ENCODE measurements at regions not wholly inside any gene's neighbourhood (a gene's known extent, or its start where the extent isn't known, plus 50 kb on each side); places are given as distances from the start of the nearest gene placed in this dataset.
"Not testable (repeated sequence)": the region's sequence is repeated elsewhere in the genome, so short reads cannot be mapped to it uniquely, and the experiment has no call there.

DNA sequence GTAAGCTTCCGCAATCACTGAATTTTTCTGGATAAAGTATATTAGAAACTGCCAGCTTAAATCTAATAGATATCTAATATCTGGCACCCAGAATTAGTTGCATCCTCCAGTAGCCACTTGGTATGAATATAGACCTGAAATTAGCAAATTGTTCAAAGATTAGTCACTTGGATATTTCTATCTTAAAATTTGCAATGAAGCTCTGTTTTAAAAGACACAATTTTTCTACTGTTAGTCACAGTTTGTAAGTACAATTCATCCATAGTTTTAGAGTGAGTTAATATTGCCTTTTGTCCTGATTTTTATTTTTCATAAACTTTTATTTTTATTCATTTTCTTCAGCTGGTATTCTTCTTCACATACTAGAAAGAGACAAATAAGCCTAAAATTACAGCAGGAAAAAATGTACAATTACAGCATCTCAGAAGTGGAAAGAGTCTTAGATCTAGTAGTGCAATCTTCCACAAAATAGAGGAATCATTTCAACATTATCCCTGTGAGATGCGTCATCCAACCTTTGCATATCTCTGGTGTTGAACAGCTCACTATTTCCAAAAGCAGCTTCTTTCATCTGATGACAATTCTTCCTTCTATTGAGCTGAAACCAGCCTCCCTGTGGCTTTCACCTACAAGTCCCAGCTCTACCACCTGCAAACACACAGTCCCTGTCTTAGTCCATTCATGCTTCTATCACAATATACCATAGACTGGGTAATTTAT is 190.0 kb upstream of the AR start:
- ChIA-PET CTCF (ENCODE audit: low intra/inter-chr PET ratio, low total read pairs) (no interaction called here), POLR2A (no interaction called here)
- H3K27ac ChIP-seq (ENCODE audit: extremely low read length, insufficient read depth, low read length) = no peak overlapping the region
- in situ Hi-C loops (cut with HindIII; ENCODE audit: extremely low pct_ligation_motif_present, low pct_unique_long_range_greater_than_20kb) (no loop called here), intact Hi-C loops (cut with micrococcal nuclease; ENCODE audit: unreplicated experiment) (no loop called here)
- no TSS peak for BruUV-seq (replicated peaks)
- H2AFZ ChIP-seq (ENCODE audit: low read length) = no peak overlapping the region
- H3K9me3 ChIP-seq (ENCODE audit: low read length) = peaks cover 62% of the 10 kb centered on the region
- H3K4me1 ChIP-seq (ENCODE audit: insufficient read depth, low read length) = no peaks in the 10 kb centered on the region
- no peak for FAIRE-seq
- no peak for ATAC-seq
- H3K36me3 ChIP-seq (replicated peaks in 1 of 2; ENCODE audit: control insufficient read depth in 1 of 2, insufficient read depth in 2 of 2, low read length in 2 of 2) = no peaks in the 10 kb centered on the region
- no peaks in the 10 kb centered on the region for H4K20me1 ChIP-seq (ENCODE audit: insufficient read depth, low read length)
- no peak overlapping the region for H3K9ac ChIP-seq (ENCODE audit: insufficient read depth, low read depth, low read length)
- DNase-seq (ENCODE audit: low spot score) = no peak
- no peak overlapping the region for H3K4me3 ChIP-seq (replicated peaks in 1 of 3; ENCODE audit: insufficient read depth in 1 of 3, low read depth in 2 of 3, low read length in 3 of 3)
- H3K4me2 ChIP-seq (ENCODE audit: low read depth, low read length) = no peak overlapping the region
- no peak for TF ChIP-seq ZNF225 (CRISPR knock-in tag; IDR thresholded peaks at IDR 0.05)
- TF ChIP-seq PRMT3 (CRISPR knock-in tag; IDR thresholded peaks at IDR 0.05; ENCODE audit: borderline replicate concordance, low read depth) = no peak
- TF ChIP-seq, protein P1, sequence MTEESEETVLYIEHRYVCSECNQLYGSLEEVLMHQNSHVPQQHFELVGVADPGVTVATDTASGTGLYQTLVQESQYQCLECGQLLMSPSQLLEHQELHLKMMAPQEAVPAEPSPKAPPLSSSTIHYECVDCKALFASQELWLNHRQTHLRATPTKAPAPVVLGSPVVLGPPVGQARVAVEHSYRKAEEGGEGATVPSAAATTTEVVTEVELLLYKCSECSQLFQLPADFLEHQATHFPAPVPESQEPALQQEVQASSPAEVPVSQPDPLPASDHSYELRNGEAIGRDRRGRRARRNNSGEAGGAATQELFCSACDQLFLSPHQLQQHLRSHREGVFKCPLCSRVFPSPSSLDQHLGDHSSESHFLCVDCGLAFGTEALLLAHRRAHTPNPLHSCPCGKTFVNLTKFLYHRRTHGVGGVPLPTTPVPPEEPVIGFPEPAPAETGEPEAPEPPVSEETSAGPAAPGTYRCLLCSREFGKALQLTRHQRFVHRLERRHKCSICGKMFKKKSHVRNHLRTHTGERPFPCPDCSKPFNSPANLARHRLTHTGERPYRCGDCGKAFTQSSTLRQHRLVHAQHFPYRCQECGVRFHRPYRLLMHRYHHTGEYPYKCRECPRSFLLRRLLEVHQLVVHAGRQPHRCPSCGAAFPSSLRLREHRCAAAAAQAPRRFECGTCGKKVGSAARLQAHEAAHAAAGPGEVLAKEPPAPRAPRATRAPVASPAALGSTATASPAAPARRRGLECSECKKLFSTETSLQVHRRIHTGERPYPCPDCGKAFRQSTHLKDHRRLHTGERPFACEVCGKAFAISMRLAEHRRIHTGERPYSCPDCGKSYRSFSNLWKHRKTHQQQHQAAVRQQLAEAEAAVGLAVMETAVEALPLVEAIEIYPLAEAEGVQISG (CRISPR knock-in tag; IDR thresholded peaks at IDR 0.05) = no peak
- TF ChIP-seq SMAD1 (CRISPR knock-in tag; IDR thresholded peaks at IDR 0.05; ENCODE audit: borderline replicate concordance, low read depth) = no peak
- no peak for TF ChIP-seq PRPF4 (IDR thresholded peaks at IDR 0.05; ENCODE audit: low read depth, low read length, poor library complexity, severe bottlenecking)
- TF ChIP-seq, protein P2, sequence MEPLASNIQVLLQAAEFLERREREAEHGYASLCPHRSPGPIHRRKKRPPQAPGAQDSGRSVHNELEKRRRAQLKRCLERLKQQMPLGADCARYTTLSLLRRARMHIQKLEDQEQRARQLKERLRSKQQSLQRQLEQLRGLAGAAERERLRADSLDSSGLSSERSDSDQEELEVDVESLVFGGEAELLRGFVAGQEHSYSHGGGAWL (CRISPR knock-in tag; IDR thresholded peaks at IDR 0.05) = no peak
- H3K79me2 ChIP-seq (ENCODE audit: insufficient read depth, low read length) = no peaks in the 10 kb centered on the region
- 19% methylated on average over 2 of the region's 2 CpGs for WGBS (ENCODE audit: low lambda C conversion rate)
- H3K27me3 ChIP-seq (ENCODE audit: control insufficient read depth in 1 of 2, insufficient read depth in 2 of 2, low read length in 2 of 2) = no peaks in the 10 kb centered on the region

DNA sequence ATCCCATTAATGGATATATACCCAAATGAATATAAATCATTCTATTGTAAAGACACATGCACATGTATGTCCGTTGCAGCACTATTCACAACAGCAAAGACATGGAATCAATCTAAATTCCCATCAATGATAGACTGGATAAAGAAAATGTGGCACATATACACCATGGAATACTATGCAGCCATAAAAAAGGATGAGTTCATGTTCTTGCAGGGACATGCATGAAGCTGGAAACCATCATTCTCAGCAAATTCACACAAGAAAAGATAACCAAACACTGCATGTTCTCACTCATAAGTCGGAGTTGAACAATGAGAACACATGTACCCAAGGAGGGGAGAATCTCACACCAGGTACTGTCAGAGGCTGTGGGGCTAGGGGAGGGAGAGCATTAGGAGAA is 182.6 kb upstream of the AR start:
- in situ Hi-C loops (cut with HindIII; ENCODE audit: extremely low pct_ligation_motif_present, low pct_unique_long_range_greater_than_20kb); H3K4me3 ChIP-seq (replicated peaks in 1 of 3; ENCODE audit: insufficient read depth in 1 of 3, low read depth in 2 of 3, low read length in 3 of 3); H3K4me2 ChIP-seq (ENCODE audit: low read depth, low read length); CTCF ChIA-PET (ENCODE audit: low intra/inter-chr PET ratio, low total read pairs); H3K36me3 ChIP-seq (replicated peaks in 1 of 2; ENCODE audit: control insufficient read depth in 1 of 2, insufficient read depth in 2 of 2, low read length in 2 of 2); FAIRE-seq; H3K4me1 ChIP-seq (ENCODE audit: insufficient read depth, low read length); POLR2A ChIA-PET; BruUV-seq (replicated peaks); intact Hi-C loops (cut with micrococcal nuclease; ENCODE audit: unreplicated experiment); ATAC-seq; H3K27ac ChIP-seq (ENCODE audit: extremely low read length, insufficient read depth, low read length); H3K79me2 ChIP-seq (ENCODE audit: insufficient read depth, low read length); H4K20me1 ChIP-seq (ENCODE audit: insufficient read depth, low read length); H2AFZ ChIP-seq (ENCODE audit: low read length); DNase-seq (ENCODE audit: low spot score); H3K27me3 ChIP-seq (ENCODE audit: control insufficient read depth in 1 of 2, insufficient read depth in 2 of 2, low read length in 2 of 2); H3K9ac ChIP-seq (ENCODE audit: insufficient read depth, low read depth, low read length): not testable (repeated sequence)
- H3K9me3 ChIP-seq (ENCODE audit: low read length) = peaks cover 19% of the 10 kb centered on the region
- WGBS (ENCODE audit: low lambda C conversion rate) = 3% methylated on average over 2 of the region's 2 CpGs

Data from HepG2 (cell line).